H1 (cell line): ENCODE measurements at regions not wholly inside any gene's neighbourhood (a gene's known extent, or its start where the extent isn't known, plus 50 kb on each side); places are given as distances from the start of the nearest gene placed in this dataset.

Experiments used
- ATF2 ChIP-seq: IDR thresholded peaks from 2 replicates; pipeline ENCODE4 v1.6.1; 2012; ENCODE audit warnings: low read length, inconsistent platforms
- CBX5 ChIP-seq: fragments of 300-800, 300-1000 bp; sonication (generic); IDR thresholded peaks from 2 replicates; pipeline ENCODE4 v1.7.1; 2016; ENCODE audit warnings: antibody characterized with exemption, low read length, low read depth
- CHD2 ChIP-seq: IDR thresholded peaks from 2 replicates; pipeline ENCODE4 v1.6.1; 2012; ENCODE audit warnings: low read length, improper control_type of control experiment
- CTCF ChIP-seq, 3 experiments: IDR thresholded peaks; 1 replicate in 2 of 3; 2 replicates in 1 of 3; pipeline versions ENCODE4 v1.5.1 to v1.6.1; 2011; ENCODE audit warnings: low read length in 3 of 3, mild to moderate bottlenecking in 3 of 3, inconsistent platforms in 2 of 3, low read depth in 1 of 3, moderate library complexity in 1 of 3; ENCODE audit not compliant: insufficient read depth in 1 of 3; ENCODE audit errors: control extremely low read depth in 1 of 3
- EP300 ChIP-seq, 2 experiments: IDR thresholded peaks; 1 replicate in 1 of 2; 2 replicates in 1 of 2; pipeline ENCODE4 v1.6.1; 2011 to 2012; ENCODE audit warnings: low read depth in 2 of 2, low read length in 2 of 2, mild to moderate bottlenecking in 2 of 2, borderline replicate concordance in 1 of 2, inconsistent platforms in 1 of 2, moderate library complexity in 1 of 2
- GABPA ChIP-seq: IDR thresholded peaks from 2 replicates; pipeline ENCODE4 v1.6.1; 2011; ENCODE audit warnings: mild to moderate bottlenecking, low read length, moderate library complexity, borderline replicate concordance; ENCODE audit not compliant: insufficient read depth
- MAX ChIP-seq: IDR thresholded peaks from 2 replicates; pipeline ENCODE4 v1.6.1; 2012; ENCODE audit warnings: inconsistent platforms
- POLR2AphosphoS5 ChIP-seq: IDR thresholded peaks from 2 replicates; pipeline ENCODE4 v1.6.1; 2011; ENCODE audit warnings: low read depth, low read length
- RFX5 ChIP-seq: IDR thresholded peaks from 2 replicates; pipeline ENCODE4 v1.6.1; 2011; ENCODE audit warnings: low read depth, low read length, improper control_type of control experiment, borderline replicate concordance
- SIN3A ChIP-seq, 2 experiments: IDR thresholded peaks in 1 of 2; conservative IDR thresholded peaks in 1 of 2; 2 replicates each; pipeline ENCODE4 v1.6.1; 2011 to 2012; ENCODE audit warnings: low read length in 2 of 2, improper control_type of control experiment in 1 of 2, low read depth in 1 of 2, mild to moderate bottlenecking in 1 of 2
- SRF ChIP-seq: IDR thresholded peaks from 2 replicates; pipeline ENCODE4 v1.6.1; 2011; ENCODE audit warnings: mild to moderate bottlenecking, low read depth, low read length, moderate library complexity
- SUZ12 ChIP-seq: fragments of 200-600 bp; sonication (generic); IDR thresholded peaks from 2 replicates; pipeline ENCODE4 v1.6.1; 2012; ENCODE audit warnings: mild to moderate bottlenecking, inconsistent platforms, low read length, moderate library complexity, mixed read lengths
- TAF7 ChIP-seq: optimal IDR thresholded peaks from 2 replicates; pipeline ENCODE3; 2011; ENCODE audit warnings: low read depth, mild to moderate bottlenecking, inconsistent platforms, low read length, moderate library complexity, borderline replicate concordance
- YY1 ChIP-seq: IDR thresholded peaks from 2 replicates; pipeline ENCODE4 v1.6.1; 2011; ENCODE audit warnings: low read depth, mild to moderate bottlenecking, low read length

GRCh38 chr4:108427946-108428485 lies 192.4 kb upstream of the RPL34 start:
- TF ChIP-seq YY1: no peak
- TF ChIP-seq CTCF (IDR thresholded peaks at IDR 0.05; ENCODE audit: control extremely low read depth in 1 of 3, insufficient read depth in 1 of 3, low read depth in 1 of 3, low read length in 3 of 3): no peak
- TF ChIP-seq POLR2AphosphoS5: no peak
- TF ChIP-seq CBX5: no peak
- no peak for TF ChIP-seq MAX
- TF ChIP-seq GABPA: no peak
- no peak for TF ChIP-seq SUZ12
- no peak for TF ChIP-seq SIN3A (conservative IDR thresholded peaks at IDR 0.05 in 1 of 2, IDR thresholded peaks at IDR 0.05 in 1 of 2; ENCODE audit: low read depth in 1 of 2, low read length in 2 of 2)
- TF ChIP-seq EP300 (IDR thresholded peaks at IDR 0.05; ENCODE audit: borderline replicate concordance in 1 of 2, low read depth in 2 of 2, low read length in 2 of 2): no peak
- TF ChIP-seq ATF2: no peak
- no peak for TF ChIP-seq RFX5
- no peak for TF ChIP-seq SRF
- no peak for TF ChIP-seq CHD2
- no peak for TF ChIP-seq TAF7
